ENCODE measurements at regions not wholly inside any gene's neighbourhood (a gene's known extent, or its start where the extent isn't known, plus 50 kb on each side); places are given as distances from the start of the nearest gene placed in this dataset.

- 68% methylated on average over 3 of the region's 3 CpGs for WGBS
- H3K4me3 ChIP-seq: no peak overlapping the region
- TF ChIP-seq POLR2A (IDR thresholded peaks at IDR 0.05): no peak
- no peak for TF ChIP-seq POLR2AphosphoS5 (IDR thresholded peaks at IDR 0.05)
- TF ChIP-seq CTCF (IDR thresholded peaks at IDR 0.05): no peak
- DNase-seq (ENCODE audit: low spot score): no peak
- no peaks in the 10 kb centered on the region for H3K9me3 ChIP-seq
- intact Hi-C loops (cut with DNase I): no loop called here
- H3K4me1 ChIP-seq (replicated peaks): no peaks in the 10 kb centered on the region
- no peak overlapping the region for H3K27ac ChIP-seq
- no peaks in the 10 kb centered on the region for H3K36me3 ChIP-seq
- H3K27me3 ChIP-seq (replicated peaks; ENCODE audit: insufficient read depth): no peaks in the 10 kb centered on the region
Measured at GRCh38 chr12:42698213-42698612, 108.7 kb upstream of the PRICKLE1 start.

- 75% methylated on average over 10 of the region's 10 CpGs for WGBS
- Histone ChIP-seq H3K4me1 (replicated peaks) (no peaks in the 10 kb centered on the region), H3K9me3 (no peaks in the 10 kb centered on the region), H3K27ac (no peak overlapping the region), H3K4me3 (no peak overlapping the region), H3K36me3 (no peaks in the 10 kb centered on the region), H3K27me3 (replicated peaks; ENCODE audit: insufficient read depth) (no peaks in the 10 kb centered on the region)
- TF ChIP-seq CTCF (IDR thresholded peaks at IDR 0.05) (no peak), POLR2AphosphoS5 (IDR thresholded peaks at IDR 0.05) (no peak), POLR2A (IDR thresholded peaks at IDR 0.05) (no peak)
- DNase-seq (ENCODE audit: low spot score): no peak
- intact Hi-C loops (cut with DNase I): no loop called here
Measured at GRCh38 chr12:42696406-42697149, 107.0 kb upstream of the PRICKLE1 start.

GRCh38 chr12:42695490-42695995 lies 106.0 kb upstream of the PRICKLE1 start:
- Histone ChIP-seq H3K36me3 (no peaks in the 10 kb centered on the region), H3K4me1 (replicated peaks) (no peaks in the 10 kb centered on the region), H3K4me3 (no peak overlapping the region), H3K27me3 (replicated peaks; ENCODE audit: insufficient read depth) (no peaks in the 10 kb centered on the region), H3K27ac (no peak overlapping the region), H3K9me3 (no peaks in the 10 kb centered on the region)
- 94% methylated on average over 5 of the region's 5 CpGs for WGBS
- no peak for DNase-seq (ENCODE audit: low spot score)
- intact Hi-C loops (cut with DNase I): no loop called here
- TF ChIP-seq POLR2A (IDR thresholded peaks at IDR 0.05) (no peak), CTCF (IDR thresholded peaks at IDR 0.05) (no peak), POLR2AphosphoS5 (IDR thresholded peaks at IDR 0.05) (no peak)

- Histone ChIP-seq H3K4me3 (no peak overlapping the region), H3K4me1 (replicated peaks) (no peaks in the 10 kb centered on the region), H3K36me3 (no peaks in the 10 kb centered on the region), H3K9me3 (no peaks in the 10 kb centered on the region), H3K27ac (no peak overlapping the region), H3K27me3 (replicated peaks; ENCODE audit: insufficient read depth) (no peaks in the 10 kb centered on the region)
- DNase-seq (ENCODE audit: low spot score): no peak
- TF ChIP-seq POLR2A (IDR thresholded peaks at IDR 0.05): no peak
- TF ChIP-seq POLR2AphosphoS5 (IDR thresholded peaks at IDR 0.05): no peak
- TF ChIP-seq CTCF (IDR thresholded peaks at IDR 0.05): no peak
- intact Hi-C loops (cut with DNase I): no loop called here
Measured at GRCh38 chr12:42692749-42693148, 103.2 kb upstream of the PRICKLE1 start.

DNA sequence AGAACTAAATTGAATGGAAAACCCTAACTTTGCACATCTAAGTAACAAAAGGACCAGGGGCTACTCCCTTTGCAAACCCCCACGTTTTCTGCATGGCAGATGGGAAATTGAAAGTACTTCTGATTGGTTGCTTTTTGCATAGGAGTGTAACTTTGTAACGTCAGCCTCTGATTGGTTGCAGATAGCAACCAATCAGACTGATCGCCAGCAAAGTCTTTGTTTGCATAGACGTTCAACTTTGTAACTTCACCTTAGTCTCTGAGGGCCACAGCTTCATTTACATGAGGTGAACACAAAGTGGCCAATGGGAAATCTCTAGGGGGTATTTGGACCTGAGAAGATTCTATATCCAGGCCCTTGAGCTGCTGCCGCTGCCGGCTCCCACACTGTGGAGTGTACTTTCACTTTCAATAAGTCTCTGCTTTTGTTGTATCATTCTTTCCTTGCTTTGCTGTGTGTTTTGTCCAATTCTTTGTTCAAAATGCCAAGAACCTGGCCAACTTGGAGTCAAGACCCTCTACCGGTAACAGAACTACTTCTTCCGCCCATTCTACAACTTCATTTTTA lies 102.5 kb upstream of the PRICKLE1 start:
- Histone ChIP-seq H3K27me3 (replicated peaks; ENCODE audit: insufficient read depth) (no peaks in the 10 kb centered on the region), H3K4me3 (no peak overlapping the region), H3K4me1 (replicated peaks) (no peaks in the 10 kb centered on the region), H3K27ac (no peak overlapping the region), H3K9me3 (no peaks in the 10 kb centered on the region), H3K36me3 (no peaks in the 10 kb centered on the region)
- 89% methylated on average over 8 of the region's 8 CpGs for WGBS
- intact Hi-C loops (cut with DNase I): no loop called here
- TF ChIP-seq POLR2A (IDR thresholded peaks at IDR 0.05): no peak
- no peak for TF ChIP-seq POLR2AphosphoS5 (IDR thresholded peaks at IDR 0.05)
- no peak for TF ChIP-seq CTCF (IDR thresholded peaks at IDR 0.05)
- no peak for DNase-seq (ENCODE audit: low spot score)

Data from prostate gland (tissue), 2 donors.